ENCODE measurements at regions not wholly inside any gene's neighbourhood (a gene's known extent, or its start where the extent isn't known, plus 50 kb on each side); places are given as distances from the start of the nearest gene placed in this dataset.

- no peak for DNase-seq (ENCODE audit: extremely low read depth, low read depth)
- TF ChIP-seq, protein P1, sequence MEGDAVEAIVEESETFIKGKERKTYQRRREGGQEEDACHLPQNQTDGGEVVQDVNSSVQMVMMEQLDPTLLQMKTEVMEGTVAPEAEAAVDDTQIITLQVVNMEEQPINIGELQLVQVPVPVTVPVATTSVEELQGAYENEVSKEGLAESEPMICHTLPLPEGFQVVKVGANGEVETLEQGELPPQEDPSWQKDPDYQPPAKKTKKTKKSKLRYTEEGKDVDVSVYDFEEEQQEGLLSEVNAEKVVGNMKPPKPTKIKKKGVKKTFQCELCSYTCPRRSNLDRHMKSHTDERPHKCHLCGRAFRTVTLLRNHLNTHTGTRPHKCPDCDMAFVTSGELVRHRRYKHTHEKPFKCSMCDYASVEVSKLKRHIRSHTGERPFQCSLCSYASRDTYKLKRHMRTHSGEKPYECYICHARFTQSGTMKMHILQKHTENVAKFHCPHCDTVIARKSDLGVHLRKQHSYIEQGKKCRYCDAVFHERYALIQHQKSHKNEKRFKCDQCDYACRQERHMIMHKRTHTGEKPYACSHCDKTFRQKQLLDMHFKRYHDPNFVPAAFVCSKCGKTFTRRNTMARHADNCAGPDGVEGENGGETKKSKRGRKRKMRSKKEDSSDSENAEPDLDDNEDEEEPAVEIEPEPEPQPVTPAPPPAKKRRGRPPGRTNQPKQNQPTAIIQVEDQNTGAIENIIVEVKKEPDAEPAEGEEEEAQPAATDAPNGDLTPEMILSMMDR (IDR thresholded peaks at IDR 0.05; ENCODE audit: low read depth, low read length, missing control alignments) = no peak
- no peak overlapping the region for H3K4me3 ChIP-seq (replicated peaks; ENCODE audit: low read depth, low read length)
These were observed 232.9 kb downstream of the ATP23 start for GRCh38 chr12:58174316-58174715.

- DNase-seq (ENCODE audit: extremely low read depth, low read depth) = peak; percentile 14
- TF ChIP-seq, protein P1 (IDR thresholded peaks at IDR 0.05; ENCODE audit: low read depth, low read length, missing control alignments) = peak; percentile 59
- H3K4me3 ChIP-seq (replicated peaks; ENCODE audit: low read depth, low read length) = no peak overlapping the region
These were observed 235.0 kb downstream of the ATP23 start for GRCh38 chr12:58176296-58176869.

GRCh38 chr12:58177366-58177765 is 236.0 kb downstream of the ATP23 start:
- TF ChIP-seq, protein P1 (IDR thresholded peaks at IDR 0.05; ENCODE audit: low read depth, low read length, missing control alignments) = no peak
- no peak overlapping the region for H3K4me3 ChIP-seq (replicated peaks; ENCODE audit: low read depth, low read length)
- no peak for DNase-seq (ENCODE audit: extremely low read depth, low read depth)

- TF ChIP-seq, protein P1 (IDR thresholded peaks at IDR 0.05; ENCODE audit: low read depth, low read length, missing control alignments) = no peak
- no peak overlapping the region for H3K4me3 ChIP-seq (replicated peaks; ENCODE audit: low read depth, low read length)
- no peak for DNase-seq (ENCODE audit: extremely low read depth, low read depth)
These were observed 242.8 kb downstream of the ATP23 start for GRCh38 chr12:58184212-58184611.

DNA sequence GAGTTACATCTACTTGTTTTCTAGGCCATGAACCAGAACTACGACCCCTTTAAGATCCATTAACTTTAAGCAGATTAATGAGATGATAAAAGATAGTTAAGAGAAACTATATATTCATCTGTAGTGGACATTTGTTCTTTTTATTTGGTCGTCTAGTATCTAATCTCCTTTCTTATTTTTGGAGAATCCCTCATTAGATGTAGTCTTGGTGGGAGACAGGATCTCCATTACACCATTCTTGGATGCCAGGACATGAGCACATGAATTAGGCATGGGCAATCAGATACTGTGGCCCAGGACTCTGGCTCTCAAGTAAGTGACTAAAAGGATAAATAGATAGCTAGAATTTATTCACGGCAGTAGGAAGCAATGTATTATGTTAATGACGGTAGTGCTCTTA is 245.0 kb downstream of the ATP23 start:
- TF ChIP-seq, protein P1 (IDR thresholded peaks at IDR 0.05; ENCODE audit: low read depth, low read length, missing control alignments) = no peak
- no peak for DNase-seq (ENCODE audit: extremely low read depth, low read depth)
- H3K4me3 ChIP-seq (replicated peaks; ENCODE audit: low read depth, low read length) = no peak overlapping the region

GRCh38 chr12:58186914-58187313 is 245.5 kb downstream of the ATP23 start:
- no peak for DNase-seq (ENCODE audit: extremely low read depth, low read depth)
- H3K4me3 ChIP-seq (replicated peaks; ENCODE audit: low read depth, low read length) = no peak overlapping the region
- TF ChIP-seq, protein P1 (IDR thresholded peaks at IDR 0.05; ENCODE audit: low read depth, low read length, missing control alignments) = no peak

GRCh38 chr12:58189030-58189429 is 247.7 kb downstream of the ATP23 start:
- H3K4me3 ChIP-seq (replicated peaks; ENCODE audit: low read depth, low read length) = no peak overlapping the region
- DNase-seq (ENCODE audit: extremely low read depth, low read depth) = no peak
- TF ChIP-seq, protein P1 (IDR thresholded peaks at IDR 0.05; ENCODE audit: low read depth, low read length, missing control alignments) = no peak

All from HFF-Myc (cell line).